Ascending aorta (tissue), 2 donors: ENCODE measurements at regions not wholly inside any gene's neighbourhood (a gene's known extent, or its start where the extent isn't known, plus 50 kb on each side); places are given as distances from the start of the nearest gene placed in this dataset.

ENCODE experiments used
- DNase-seq, 2 donors: peaks; one replicate each; pipeline ENCODE4 v3.0.0-alpha.2; 2019; ENCODE audit warnings: low spot score in 2 of 2
- H3K27ac ChIP-seq, 2 donors: fragments of 200-600 bp; sonication (generic); one replicate each; pipeline ENCODE4 v1.5.1; 2016 to 2017; ENCODE audit warnings: mild to moderate bottlenecking in 1 of 2
- H3K27me3 ChIP-seq: fragments of 200-600 bp; sonication (generic); one replicate; pipeline ENCODE4 v1.5.1; 2017
- H3K36me3 ChIP-seq, 2 donors: fragments of 200-600 bp; sonication (generic); one replicate each; pipeline ENCODE4 v1.5.1; 2016
- H3K4me1 ChIP-seq, 2 donors: fragments of 200-600 bp; sonication (generic); one replicate each; pipeline ENCODE4 v1.5.1; 2016 to 2017; ENCODE audit warnings: mild to moderate bottlenecking in 1 of 2
- H3K4me3 ChIP-seq, 2 donors: fragments of 200-600 bp; sonication (generic); one replicate each; pipeline ENCODE4 v1.5.1; 2016 to 2017; ENCODE audit warnings: mild to moderate bottlenecking in 1 of 2
- H3K9me3 ChIP-seq, 2 donors: fragments of 200-600 bp; sonication (generic); one replicate each; pipeline ENCODE4 v1.5.1; 2016
- CTCF ChIP-seq, 3 experiments: fragments of 200-600 bp in 2 of 3; fragments of 450-650 bp in 1 of 3; sonication (generic) in 2 of 3; IDR thresholded peaks; one replicate each; pipeline ENCODE4 v1.5.1; 2016 to 2019; ENCODE audit warnings: antibody characterized with exemption in 3 of 3, mild to moderate bottlenecking in 1 of 3, moderate library complexity in 1 of 3
- intact Hi-C: fragments of 100-400 bp; cut with DNase I; formaldehyde crosslinking; loops from one replicate; pipeline ENCODE4 v1.15.1; 2023

DNA sequence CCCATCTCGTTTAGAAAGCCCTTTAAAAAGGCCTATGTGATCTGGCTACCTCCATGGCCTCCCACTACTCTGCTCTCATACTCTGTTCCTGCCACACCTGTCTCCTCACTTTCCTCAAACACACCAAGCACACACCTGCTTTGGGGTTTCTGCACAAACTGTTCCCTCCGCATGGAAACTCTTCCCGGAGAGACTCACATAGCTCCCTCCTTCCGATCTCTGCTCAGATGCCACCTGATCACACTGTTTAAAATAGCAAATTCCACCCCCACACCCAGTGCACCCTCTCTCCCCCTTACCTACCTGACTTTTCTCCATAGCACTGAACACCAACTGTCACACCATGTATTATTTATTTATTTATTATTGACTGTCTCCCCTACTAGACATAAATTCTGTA lies 84.0 kb upstream of the NR4A3 start:
- intact Hi-C loops, result no loop called here
- Histone ChIP-seq H3K9me3 (no peaks in the 10 kb centered on the region), H3K4me1 (peaks cover 0 to 8% of the 10 kb centered on the region in 2 donors), H3K27me3 (no peaks in the 10 kb centered on the region), H3K27ac (no peak overlapping the region), H3K4me3 (no peak overlapping the region), H3K36me3 (no peaks in the 10 kb centered on the region)
- no peak for DNase-seq
- no peak for TF ChIP-seq CTCF (IDR thresholded peaks at IDR 0.05)

DNA sequence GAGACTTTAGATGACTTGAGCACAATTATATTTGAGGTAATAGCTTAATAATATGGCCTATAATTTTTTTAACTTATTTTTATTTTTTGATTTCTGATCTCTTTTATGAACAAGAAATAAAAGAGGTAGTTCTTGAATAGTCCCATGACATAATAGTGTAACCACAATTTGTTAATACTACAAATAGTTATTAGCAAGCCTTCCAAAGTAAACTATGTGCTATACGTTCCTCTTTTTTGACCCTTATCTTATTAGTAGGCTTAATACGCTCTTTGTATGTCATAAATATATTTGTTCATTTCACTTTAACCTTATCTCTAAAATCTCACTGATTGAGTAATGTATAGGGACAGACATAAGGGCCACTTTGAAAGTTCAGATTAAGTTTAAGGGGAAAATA lies 78.7 kb upstream of the NR4A3 start:
- Histone ChIP-seq H3K27me3 (no peaks in the 10 kb centered on the region), H3K36me3 (no peaks in the 10 kb centered on the region), H3K27ac (no peak overlapping the region), H3K9me3 (no peaks in the 10 kb centered on the region), H3K4me3 (no peak overlapping the region), H3K4me1 (no peaks in the 10 kb centered on the region)
- TF ChIP-seq CTCF (IDR thresholded peaks at IDR 0.05), result no peak
- DNase-seq, result no peak
- intact Hi-C loops, result no loop called here

DNA sequence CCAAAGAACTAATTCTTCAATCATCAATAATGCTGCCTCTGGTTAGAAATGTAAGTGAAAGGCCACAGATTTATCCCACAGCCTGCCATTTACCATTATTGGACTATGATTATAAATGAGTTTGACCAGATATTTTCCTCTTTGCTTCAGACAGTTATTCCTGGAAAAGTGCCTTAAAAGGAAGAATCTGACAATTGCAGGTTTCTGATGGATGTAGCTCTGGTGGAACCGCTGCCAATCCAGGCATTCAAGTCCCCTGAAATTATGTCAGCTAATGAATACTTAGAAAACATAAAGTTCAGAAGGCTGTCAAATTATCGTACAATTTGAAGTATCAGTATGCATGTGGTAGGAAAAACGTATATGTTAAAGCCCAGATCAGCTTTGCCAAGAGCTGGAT lies 78.2 kb upstream of the NR4A3 start:
- Histone ChIP-seq H3K9me3 (no peaks in the 10 kb centered on the region), H3K4me1 (no peaks in the 10 kb centered on the region), H3K4me3 (no peak overlapping the region), H3K27me3 (no peaks in the 10 kb centered on the region), H3K27ac (no peak overlapping the region), H3K36me3 (no peaks in the 10 kb centered on the region)
- intact Hi-C loops, result no loop called here
- no peak for DNase-seq
- TF ChIP-seq CTCF (IDR thresholded peaks at IDR 0.05), result no peak

DNA sequence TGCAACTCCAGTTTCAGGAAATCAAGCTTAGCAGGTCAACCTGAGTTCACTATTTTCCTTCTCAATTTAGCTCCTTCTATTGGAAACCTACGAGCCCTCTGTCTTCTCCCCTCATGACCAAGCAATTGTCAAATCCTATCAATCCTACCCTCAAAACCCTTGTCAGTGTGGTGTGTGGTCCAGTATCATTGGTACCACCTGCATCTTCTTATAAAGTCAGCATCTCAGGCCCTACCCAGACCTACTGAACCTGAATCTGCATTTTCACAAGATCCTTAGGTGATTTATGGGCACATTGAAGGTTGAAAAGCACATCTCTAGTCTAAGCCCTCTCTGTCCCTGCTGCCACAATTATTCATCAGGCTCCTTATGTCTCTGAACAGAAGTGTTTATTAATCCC lies 77.6 kb upstream of the NR4A3 start:
- Histone ChIP-seq H3K9me3 (no peaks in the 10 kb centered on the region), H3K27ac (no peak overlapping the region), H3K4me3 (no peak overlapping the region), H3K36me3 (no peaks in the 10 kb centered on the region), H3K4me1 (no peaks in the 10 kb centered on the region), H3K27me3 (no peaks in the 10 kb centered on the region)
- intact Hi-C loops, result no loop called here
- TF ChIP-seq CTCF (IDR thresholded peaks at IDR 0.05), result no peak
- DNase-seq, result no peak

DNA sequence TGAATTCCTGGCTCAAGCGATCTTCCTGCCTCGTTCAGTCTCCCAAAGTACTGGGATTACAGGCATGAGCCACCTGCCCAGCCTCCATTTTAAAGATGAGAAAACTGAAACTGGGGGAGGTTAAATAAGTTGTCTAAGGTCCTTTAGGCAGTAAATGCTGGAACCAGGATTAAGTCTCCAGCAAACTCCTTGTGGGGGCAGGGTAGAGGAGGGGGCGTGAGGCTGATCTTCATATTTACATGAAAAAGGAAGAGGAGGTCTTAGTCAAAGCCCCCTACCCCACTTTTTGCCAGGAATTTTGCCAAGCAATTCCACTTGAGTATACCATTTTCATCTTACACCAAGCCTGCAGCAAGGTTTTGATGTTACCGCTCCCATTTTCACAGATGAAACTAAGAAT lies 76.6 kb upstream of the NR4A3 start:
- no peaks in the 10 kb centered on the region for H3K4me1 ChIP-seq
- H3K36me3 ChIP-seq, result no peaks in the 10 kb centered on the region
- no peak overlapping the region for H3K4me3 ChIP-seq
- intact Hi-C loops, result no loop called here
- H3K27ac ChIP-seq, result no peak overlapping the region
- no peak for TF ChIP-seq CTCF (IDR thresholded peaks at IDR 0.05)
- H3K27me3 ChIP-seq, result no peaks in the 10 kb centered on the region
- no peak for DNase-seq
- H3K9me3 ChIP-seq, result no peaks in the 10 kb centered on the region

DNA sequence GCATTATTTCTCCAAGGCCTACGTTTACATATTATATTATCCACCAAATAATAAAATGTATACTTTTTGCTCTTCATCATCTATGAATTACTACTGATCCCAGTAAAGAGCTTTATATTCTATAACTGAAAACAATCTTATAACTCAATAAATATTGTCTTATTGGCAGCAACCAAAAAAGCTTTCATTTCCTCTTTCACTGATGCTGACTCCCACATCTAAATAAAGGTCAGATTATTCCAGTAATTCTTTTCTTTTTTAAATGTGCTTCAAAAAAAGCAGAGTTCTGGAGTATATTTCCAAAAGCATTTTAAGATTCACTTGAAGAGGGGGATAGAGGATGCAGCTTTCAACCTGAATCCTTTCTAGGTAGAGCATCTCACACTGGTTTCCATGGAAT lies 75.3 kb upstream of the NR4A3 start:
- no peaks in the 10 kb centered on the region for H3K4me1 ChIP-seq
- H3K9me3 ChIP-seq, result no peaks in the 10 kb centered on the region
- H3K27me3 ChIP-seq, result no peaks in the 10 kb centered on the region
- no peak for DNase-seq
- no peaks in the 10 kb centered on the region for H3K36me3 ChIP-seq
- no peak overlapping the region for H3K4me3 ChIP-seq
- TF ChIP-seq CTCF (IDR thresholded peaks at IDR 0.05), result no peak
- H3K27ac ChIP-seq, result no peak overlapping the region
- intact Hi-C loops, result no loop called here
